ENCODE measurements at regions not wholly inside any gene's neighbourhood (a gene's known extent, or its start where the extent isn't known, plus 50 kb on each side); places are given as distances from the start of the nearest gene placed in this dataset.

GRCh38 chr1:38125837-38126520, 79.4 kb upstream of the POU3F1 start:
- H3K27ac Mint-ChIP-seq (ENCODE audit: unreplicated experiment), result no peak overlapping the region
- CTCF ChIA-PET, result no interaction called here
- peaks cover 97% of the 10 kb centered on the region for H3K27me3 Mint-ChIP-seq (ENCODE audit: unreplicated experiment)
- H3K4me1 Mint-ChIP-seq (ENCODE audit: low read depth, unreplicated experiment), result no peaks in the 10 kb centered on the region
- no peak for TF ChIP-seq CTCF (IDR thresholded peaks at IDR 0.05; ENCODE audit: unreplicated experiment)
- H3K36me3 Mint-ChIP-seq (ENCODE audit: insufficient read depth, unreplicated experiment), result no peaks in the 10 kb centered on the region
- intact Hi-C loops (cut with micrococcal nuclease; ENCODE audit: unreplicated experiment), result no loop called here
- no TSS peak for BruUV-seq (replicated peaks)
- DNase-seq, result no peak
- no peak overlapping the region for H3K4me3 Mint-ChIP-seq (ENCODE audit: low read depth, unreplicated experiment)
- H3K9me3 Mint-ChIP-seq (ENCODE audit: low read depth, unreplicated experiment), result no peaks in the 10 kb centered on the region

GRCh38 chr1:38125016-38125415, 78.4 kb upstream of the POU3F1 start:
- Mint-ChIP-seq H3K4me1 (ENCODE audit: low read depth, unreplicated experiment) (no peaks in the 10 kb centered on the region), H3K27ac (ENCODE audit: unreplicated experiment) (no peak overlapping the region), H3K4me3 (ENCODE audit: low read depth, unreplicated experiment) (no peak overlapping the region), H3K9me3 (ENCODE audit: low read depth, unreplicated experiment) (no peaks in the 10 kb centered on the region), H3K36me3 (ENCODE audit: insufficient read depth, unreplicated experiment) (no peaks in the 10 kb centered on the region), H3K27me3 (ENCODE audit: unreplicated experiment) (peaks cover 97% of the 10 kb centered on the region)
- DNase-seq, result no peak
- BruUV-seq (replicated peaks), result no TSS peak
- intact Hi-C loops (cut with micrococcal nuclease; ENCODE audit: unreplicated experiment), result no loop called here
- no peak for TF ChIP-seq CTCF (IDR thresholded peaks at IDR 0.05; ENCODE audit: unreplicated experiment)
- CTCF ChIA-PET, result no interaction called here

DNA sequence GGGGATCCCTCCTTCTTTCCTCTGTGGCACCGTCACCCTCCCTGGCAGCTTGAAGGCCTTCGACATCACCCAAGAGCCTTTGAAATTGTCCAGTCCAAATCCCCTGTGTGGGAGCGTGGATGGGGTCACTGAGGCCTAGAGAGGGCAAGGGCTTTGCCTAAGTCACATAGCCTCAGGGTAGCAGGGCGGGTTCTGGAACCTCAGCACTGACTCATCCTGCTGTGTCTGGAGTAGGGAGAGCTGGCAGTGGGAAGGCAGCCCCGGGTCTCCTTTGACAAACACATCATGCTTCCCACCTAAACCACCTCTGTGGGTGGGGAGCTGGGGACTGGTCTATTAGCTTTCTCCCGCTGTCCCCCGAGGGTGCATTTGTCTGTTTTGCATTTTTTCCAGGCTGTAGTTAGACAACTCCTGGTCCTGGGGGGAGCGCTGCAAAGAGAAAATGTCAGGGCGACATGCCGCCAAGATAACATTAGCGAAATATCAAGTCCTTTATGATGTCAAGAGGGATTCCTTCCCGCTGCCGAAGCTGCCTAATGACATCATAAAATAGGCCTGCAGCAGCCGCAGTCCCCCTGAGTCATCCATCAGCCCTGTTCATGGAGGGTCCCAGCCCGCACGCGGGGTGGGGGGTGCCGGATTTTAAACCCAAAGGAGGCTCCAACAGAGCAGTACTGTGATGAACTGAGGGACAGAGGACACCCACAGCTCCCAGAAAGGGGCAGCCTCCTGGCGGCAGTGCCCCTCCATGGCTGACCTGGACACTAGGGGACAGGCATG, 77.0 kb upstream of the POU3F1 start:
- Mint-ChIP-seq H3K9me3 (ENCODE audit: low read depth, unreplicated experiment) (no peaks in the 10 kb centered on the region), H3K27me3 (ENCODE audit: unreplicated experiment) (peaks cover 96% of the 10 kb centered on the region), H3K27ac (ENCODE audit: unreplicated experiment) (no peak overlapping the region), H3K36me3 (ENCODE audit: insufficient read depth, unreplicated experiment) (no peaks in the 10 kb centered on the region), H3K4me3 (ENCODE audit: low read depth, unreplicated experiment) (no peak overlapping the region), H3K4me1 (ENCODE audit: low read depth, unreplicated experiment) (no peaks in the 10 kb centered on the region)
- no peak for TF ChIP-seq CTCF (IDR thresholded peaks at IDR 0.05; ENCODE audit: unreplicated experiment)
- no TSS peak for BruUV-seq (replicated peaks)
- DNase-seq, result no peak
- CTCF ChIA-PET, result interaction anchor here (0.6 kb wide), 1 partner anchor 37 kb away, joined by 3 read pairs; no protein-coding TSS in a partner anchor
- intact Hi-C loops (cut with micrococcal nuclease; ENCODE audit: unreplicated experiment), result no loop called here

DNA sequence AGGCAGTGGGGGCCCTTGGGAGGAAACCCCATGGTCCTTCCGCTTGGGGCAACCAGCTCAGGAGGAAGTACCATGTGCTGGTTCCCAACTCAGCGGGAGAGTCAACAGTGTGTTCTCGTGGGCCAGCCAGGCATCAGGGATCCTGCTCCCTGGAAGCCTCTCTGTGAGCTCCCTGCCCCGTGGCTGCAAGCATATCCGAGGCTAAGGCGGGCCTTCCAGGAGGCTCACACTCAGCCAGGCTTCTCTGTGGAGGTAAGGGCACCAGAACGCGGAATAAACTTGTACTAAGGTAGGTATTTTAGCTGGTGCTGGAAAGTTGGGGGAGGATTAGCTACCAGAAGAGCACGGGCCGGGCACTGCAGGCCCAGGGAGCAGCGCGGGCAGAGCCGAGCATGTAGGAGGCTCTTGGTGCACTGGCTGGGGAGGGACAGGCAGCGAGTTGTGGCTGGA, 74.7 kb upstream of the POU3F1 start:
- intact Hi-C loops (cut with micrococcal nuclease; ENCODE audit: unreplicated experiment), result no loop called here
- Mint-ChIP-seq H3K36me3 (ENCODE audit: insufficient read depth, unreplicated experiment) (peaks cover under 1% of the 10 kb centered on the region), H3K27ac (ENCODE audit: unreplicated experiment) (no peak overlapping the region), H3K9me3 (ENCODE audit: low read depth, unreplicated experiment) (no peaks in the 10 kb centered on the region), H3K4me3 (ENCODE audit: low read depth, unreplicated experiment) (no peak overlapping the region), H3K4me1 (ENCODE audit: low read depth, unreplicated experiment) (no peaks in the 10 kb centered on the region), H3K27me3 (ENCODE audit: unreplicated experiment) (peaks cover 96% of the 10 kb centered on the region)
- CTCF ChIA-PET, result no interaction called here
- no TSS peak for BruUV-seq (replicated peaks)
- DNase-seq, result no peak
- TF ChIP-seq CTCF (IDR thresholded peaks at IDR 0.05; ENCODE audit: unreplicated experiment), result no peak

Measured in Calu3 (cell line).